HG02571 (cell line): ENCODE measurements at regions not wholly inside any gene's neighbourhood (a gene's known extent, or its start where the extent isn't known, plus 50 kb on each side); places are given as distances from the start of the nearest gene placed in this dataset.
"Not testable (repeated sequence)": the region's sequence is repeated elsewhere in the genome, so short reads cannot be mapped to it uniquely, and the experiment has no call there.

Experiments
- ATAC-seq: cut with Tn5 transposase; IDR thresholded peaks from one replicate; pipeline ENCODE4 v1.9.1; 2021; ENCODE audit warnings: mild to moderate bottlenecking, moderate library complexity; ENCODE audit not compliant: unreplicated experiment

GRCh38 chr6:137933696-137934095 lies 66.6 kb downstream of the TNFAIP3 start:
- ATAC-seq: no peak

- ATAC-seq: no peak
Observed at GRCh38 chr6:137936798-137937197, 69.7 kb downstream of the TNFAIP3 start.

GRCh38 chr6:137937834-137938233 lies 70.8 kb downstream of the TNFAIP3 start:
- ATAC-seq: no peak

GRCh38 chr6:137938770-137939379 lies 71.8 kb downstream of the TNFAIP3 start:
- no peak for ATAC-seq

- ATAC-seq: no peak
Observed at GRCh38 chr6:137941995-137942394, 74.9 kb downstream of the TNFAIP3 start.

- no peak for ATAC-seq
Observed at GRCh38 chr6:137942736-137943135, 75.7 kb downstream of the TNFAIP3 start.

- ATAC-seq: not testable (repeated sequence)
Observed at GRCh38 chr6:137944381-137944780, 77.3 kb downstream of the TNFAIP3 start.

GRCh38 chr6:137944793-137945498 lies 77.9 kb downstream of the TNFAIP3 start:
- no peak for ATAC-seq

- ATAC-seq: peak; percentile 68
Observed at GRCh38 chr6:137949686-137950390, 82.8 kb downstream of the TNFAIP3 start.

GRCh38 chr6:137950581-137950980 lies 83.5 kb downstream of the TNFAIP3 start:
- ATAC-seq: no peak

GRCh38 chr6:137951064-137951597 lies 84.1 kb downstream of the TNFAIP3 start:
- ATAC-seq: peak; percentile 45

GRCh38 chr6:137952247-137952646 lies 85.2 kb downstream of the TNFAIP3 start:
- ATAC-seq: no peak

GRCh38 chr6:137953761-137954160 lies 86.7 kb downstream of the TNFAIP3 start:
- no peak for ATAC-seq

- ATAC-seq: no peak
Observed at GRCh38 chr6:137954253-137954652, 87.2 kb downstream of the TNFAIP3 start.

- ATAC-seq: no peak
Observed at GRCh38 chr6:137956098-137956488, 89.0 kb downstream of the TNFAIP3 start.

- ATAC-seq: no peak
Observed at GRCh38 chr6:137957471-137957870, 90.4 kb downstream of the TNFAIP3 start.

- no peak for ATAC-seq
Observed at GRCh38 chr6:137958811-137959565, 91.9 kb downstream of the TNFAIP3 start.

- ATAC-seq: no peak
Observed at GRCh38 chr6:137962725-137963124, 95.7 kb downstream of the TNFAIP3 start.

- ATAC-seq: no peak
Observed at GRCh38 chr6:137964876-137965275, 97.8 kb downstream of the TNFAIP3 start.

- no peak for ATAC-seq
Observed at GRCh38 chr6:137967689-137968454, 100.8 kb downstream of the TNFAIP3 start.
